ENCODE measurements at regions not wholly inside any gene's neighbourhood (a gene's known extent, or its start where the extent isn't known, plus 50 kb on each side); places are given as distances from the start of the nearest gene placed in this dataset.

DNA sequence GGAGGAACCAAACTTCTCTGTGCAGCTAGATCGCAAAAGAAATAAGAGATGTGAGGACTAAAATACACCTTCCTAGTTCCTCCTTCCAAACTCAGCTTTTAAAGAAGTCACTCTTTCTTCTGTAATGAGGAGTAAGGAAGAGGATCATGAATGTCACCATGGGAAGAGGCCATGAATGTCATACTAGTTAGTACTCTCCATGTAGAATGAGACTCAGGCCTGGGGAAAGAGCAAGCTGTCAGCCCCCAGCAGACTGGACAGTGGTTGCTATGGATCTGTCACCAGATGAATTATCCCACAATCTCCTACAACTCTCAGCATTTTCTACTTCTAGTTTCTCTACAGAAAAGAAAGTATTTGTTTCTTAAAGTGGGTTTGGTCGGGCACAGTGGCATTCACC is 57.1 kb upstream of the PRDM8 start:
- H3K4me3 Mint-ChIP-seq (ENCODE audit: unreplicated experiment) = no peak overlapping the region
- no peak for DNase-seq (ENCODE audit: low spot score)
- no peaks in the 10 kb centered on the region for H3K9me3 Mint-ChIP-seq (ENCODE audit: unreplicated experiment)
- peaks cover 2% of the 10 kb centered on the region for H3K27me3 Mint-ChIP-seq (ENCODE audit: unreplicated experiment)
- TF ChIP-seq, protein P1, sequence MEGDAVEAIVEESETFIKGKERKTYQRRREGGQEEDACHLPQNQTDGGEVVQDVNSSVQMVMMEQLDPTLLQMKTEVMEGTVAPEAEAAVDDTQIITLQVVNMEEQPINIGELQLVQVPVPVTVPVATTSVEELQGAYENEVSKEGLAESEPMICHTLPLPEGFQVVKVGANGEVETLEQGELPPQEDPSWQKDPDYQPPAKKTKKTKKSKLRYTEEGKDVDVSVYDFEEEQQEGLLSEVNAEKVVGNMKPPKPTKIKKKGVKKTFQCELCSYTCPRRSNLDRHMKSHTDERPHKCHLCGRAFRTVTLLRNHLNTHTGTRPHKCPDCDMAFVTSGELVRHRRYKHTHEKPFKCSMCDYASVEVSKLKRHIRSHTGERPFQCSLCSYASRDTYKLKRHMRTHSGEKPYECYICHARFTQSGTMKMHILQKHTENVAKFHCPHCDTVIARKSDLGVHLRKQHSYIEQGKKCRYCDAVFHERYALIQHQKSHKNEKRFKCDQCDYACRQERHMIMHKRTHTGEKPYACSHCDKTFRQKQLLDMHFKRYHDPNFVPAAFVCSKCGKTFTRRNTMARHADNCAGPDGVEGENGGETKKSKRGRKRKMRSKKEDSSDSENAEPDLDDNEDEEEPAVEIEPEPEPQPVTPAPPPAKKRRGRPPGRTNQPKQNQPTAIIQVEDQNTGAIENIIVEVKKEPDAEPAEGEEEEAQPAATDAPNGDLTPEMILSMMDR (IDR thresholded peaks at IDR 0.05; ENCODE audit: unreplicated experiment) = no peak
- no peaks in the 10 kb centered on the region for H3K36me3 Mint-ChIP-seq (ENCODE audit: low read depth, unreplicated experiment)
- no peak overlapping the region for H3K27ac Mint-ChIP-seq (ENCODE audit: unreplicated experiment)
- H3K4me1 Mint-ChIP-seq (ENCODE audit: unreplicated experiment) = peaks cover 11% of the 10 kb centered on the region

DNA sequence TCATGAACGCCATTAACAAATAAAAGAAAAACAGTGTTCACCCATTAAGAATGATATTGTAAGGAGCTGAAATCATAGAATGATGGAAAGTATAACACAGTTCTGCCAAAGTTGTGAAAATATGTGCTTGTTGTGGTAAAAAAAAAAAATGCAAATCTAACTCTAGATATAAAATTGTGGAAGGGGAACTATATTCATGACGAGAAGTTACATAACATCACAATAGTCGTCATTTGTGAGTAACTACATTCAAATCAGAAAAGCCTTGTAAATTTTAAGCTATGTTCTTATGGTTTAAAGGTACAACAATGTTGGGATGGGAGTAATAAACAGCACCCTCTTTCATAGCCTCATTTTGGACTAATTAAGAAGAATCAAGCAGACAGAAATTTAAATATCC is 57.6 kb upstream of the PRDM8 start:
- Mint-ChIP-seq H3K27me3 (ENCODE audit: unreplicated experiment) (peaks cover 1% of the 10 kb centered on the region), H3K4me1 (ENCODE audit: unreplicated experiment) (peaks cover 11% of the 10 kb centered on the region), H3K27ac (ENCODE audit: unreplicated experiment) (no peak overlapping the region), H3K9me3 (ENCODE audit: unreplicated experiment) (no peaks in the 10 kb centered on the region), H3K36me3 (ENCODE audit: low read depth, unreplicated experiment) (no peaks in the 10 kb centered on the region), H3K4me3 (ENCODE audit: unreplicated experiment) (no peak overlapping the region)
- TF ChIP-seq, protein P1 (IDR thresholded peaks at IDR 0.05; ENCODE audit: unreplicated experiment) = no peak
- no peak for DNase-seq (ENCODE audit: low spot score)

DNA sequence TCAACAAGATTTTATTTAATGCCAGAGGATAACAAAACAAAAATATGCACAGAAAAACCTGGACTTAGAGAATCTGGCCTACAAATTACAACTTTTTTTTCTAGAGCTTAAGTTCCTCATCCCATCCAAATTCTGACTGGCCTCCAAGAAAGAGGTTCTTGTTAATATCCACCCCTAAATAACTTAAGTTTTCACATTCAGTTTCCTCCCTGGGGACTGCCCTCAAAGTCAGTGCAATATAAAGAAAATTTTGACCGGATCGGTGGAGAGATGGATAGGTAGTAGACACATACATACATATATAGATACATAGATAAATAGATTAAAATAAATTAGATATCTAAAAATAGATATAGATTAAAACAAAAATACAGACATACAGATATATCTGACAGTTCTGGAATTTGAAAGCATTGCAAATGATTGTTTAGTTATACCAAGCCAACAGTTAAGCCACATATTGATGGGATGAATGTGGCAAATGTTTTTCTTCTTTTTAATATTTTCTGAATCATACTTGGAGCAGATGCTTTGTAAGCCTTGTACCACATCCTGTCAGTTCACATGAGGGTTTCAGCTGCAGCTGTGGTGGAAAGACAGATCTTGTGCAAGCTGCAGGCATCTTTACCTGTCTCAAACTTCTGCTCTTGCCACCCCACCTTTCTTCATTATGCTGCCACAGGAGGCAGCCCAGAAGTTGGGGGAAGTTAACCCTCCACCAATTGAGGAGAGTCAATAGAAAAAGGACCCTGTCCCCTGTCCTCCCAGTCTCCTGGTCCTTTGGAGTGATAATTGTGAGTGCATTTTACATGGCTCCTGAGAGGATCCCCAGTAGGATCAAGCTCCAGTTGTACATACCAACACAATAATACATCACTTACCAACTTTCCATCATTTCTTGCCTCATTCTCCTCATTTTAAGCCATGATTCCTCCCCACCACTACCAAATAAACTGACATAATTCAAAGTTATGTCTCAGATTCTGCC is 58.5 kb upstream of the PRDM8 start:
- Mint-ChIP-seq H3K36me3 (ENCODE audit: low read depth, unreplicated experiment) (no peaks in the 10 kb centered on the region), H3K4me3 (ENCODE audit: unreplicated experiment) (no peak overlapping the region), H3K4me1 (ENCODE audit: unreplicated experiment) (peaks cover 11% of the 10 kb centered on the region), H3K9me3 (ENCODE audit: unreplicated experiment) (no peaks in the 10 kb centered on the region), H3K27me3 (ENCODE audit: unreplicated experiment) (peaks cover 1% of the 10 kb centered on the region), H3K27ac (ENCODE audit: unreplicated experiment) (no peak overlapping the region)
- TF ChIP-seq, protein P1 (IDR thresholded peaks at IDR 0.05; ENCODE audit: unreplicated experiment) = no peak
- no peak for DNase-seq (ENCODE audit: low spot score)

DNA sequence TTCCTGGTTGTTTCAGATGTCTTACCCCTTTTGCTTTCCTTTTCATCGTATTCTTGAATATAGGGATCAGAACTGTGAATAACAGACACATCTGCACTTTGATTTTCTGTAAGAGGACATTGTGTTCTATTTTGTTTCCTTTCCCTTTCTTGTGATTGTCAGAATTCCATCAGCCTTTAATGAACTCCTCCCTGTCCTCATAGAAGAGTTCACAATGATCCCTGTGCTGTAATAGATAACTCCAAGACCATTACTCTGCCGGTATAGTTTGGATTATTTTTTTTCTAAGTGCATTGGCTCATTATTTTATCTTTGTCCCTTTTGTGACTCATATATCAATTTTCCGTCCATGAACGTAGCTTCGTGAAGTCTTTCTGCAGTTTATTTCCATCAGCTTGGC is 59.7 kb upstream of the PRDM8 start:
- Mint-ChIP-seq H3K27me3 (ENCODE audit: unreplicated experiment) (peaks cover 1% of the 10 kb centered on the region), H3K9me3 (ENCODE audit: unreplicated experiment) (no peaks in the 10 kb centered on the region), H3K27ac (ENCODE audit: unreplicated experiment) (no peak overlapping the region), H3K36me3 (ENCODE audit: low read depth, unreplicated experiment) (no peaks in the 10 kb centered on the region), H3K4me1 (ENCODE audit: unreplicated experiment) (peaks cover 4% of the 10 kb centered on the region), H3K4me3 (ENCODE audit: unreplicated experiment) (no peak overlapping the region)
- DNase-seq (ENCODE audit: low spot score) = no peak
- TF ChIP-seq, protein P1 (IDR thresholded peaks at IDR 0.05; ENCODE audit: unreplicated experiment) = no peak

DNA sequence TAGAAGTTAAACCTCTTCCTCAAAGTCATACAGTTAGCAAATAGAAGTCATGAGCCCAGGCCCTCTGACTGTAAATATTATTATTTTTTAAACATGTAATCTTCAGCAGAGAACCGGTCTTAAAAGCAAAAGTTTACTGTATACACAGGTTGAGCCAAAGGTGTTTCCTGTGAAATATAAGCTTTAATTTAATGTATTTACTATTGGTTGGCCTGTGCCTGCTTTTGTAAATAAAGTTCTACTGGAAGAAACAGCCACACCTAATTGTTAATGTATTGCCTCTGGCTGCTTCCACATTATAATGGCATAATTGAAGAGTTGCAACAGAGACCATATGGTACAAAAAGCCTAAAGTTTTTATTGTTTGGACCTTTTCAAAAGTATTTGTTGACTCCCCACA is 61.0 kb upstream of the PRDM8 start:
- TF ChIP-seq, protein P1 (IDR thresholded peaks at IDR 0.05; ENCODE audit: unreplicated experiment) = no peak
- DNase-seq (ENCODE audit: low spot score) = no peak
- Mint-ChIP-seq H3K4me3 (ENCODE audit: unreplicated experiment) (no peak overlapping the region), H3K27me3 (ENCODE audit: unreplicated experiment) (peaks cover 1% of the 10 kb centered on the region), H3K9me3 (ENCODE audit: unreplicated experiment) (no peaks in the 10 kb centered on the region), H3K4me1 (ENCODE audit: unreplicated experiment) (no peaks in the 10 kb centered on the region), H3K36me3 (ENCODE audit: low read depth, unreplicated experiment) (no peaks in the 10 kb centered on the region), H3K27ac (ENCODE audit: unreplicated experiment) (no peak overlapping the region)
